ENCODE measurements at regions not wholly inside any gene's neighbourhood (a gene's known extent, or its start where the extent isn't known, plus 50 kb on each side); places are given as distances from the start of the nearest gene placed in this dataset.
"Not testable (repeated sequence)": the region's sequence is repeated elsewhere in the genome, so short reads cannot be mapped to it uniquely, and the experiment has no call there.

DNA sequence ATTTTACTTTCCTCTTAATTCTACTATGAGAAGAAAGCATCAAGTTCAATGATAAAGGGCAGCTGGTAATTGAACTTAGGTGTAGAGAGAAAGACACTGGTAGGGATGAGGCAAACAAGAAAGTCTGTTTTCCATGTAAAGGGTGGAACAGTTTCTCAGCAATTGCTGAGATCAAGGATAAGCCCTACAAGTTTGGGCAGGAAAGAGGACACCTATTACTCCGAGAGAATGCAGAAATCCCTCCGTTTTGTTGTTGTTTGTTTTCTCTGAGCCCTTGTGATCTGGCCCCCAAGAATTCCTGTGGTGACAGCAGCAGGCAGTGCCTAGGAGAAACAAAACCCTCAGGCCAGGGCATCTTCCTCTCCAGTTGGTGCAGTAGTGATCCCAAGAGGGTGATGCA lies 324.7 kb downstream of the SPATA31A6 start:
- not testable (repeated sequence) for H3K27me3 Mint-ChIP-seq (ENCODE audit: low read depth); H3K4me1 Mint-ChIP-seq (ENCODE audit: low read depth); H3K4me3 Mint-ChIP-seq (ENCODE audit: unreplicated experiment); H3K27ac Mint-ChIP-seq (ENCODE audit: unreplicated experiment); H3K9me3 Mint-ChIP-seq (ENCODE audit: low read depth); DNase-seq (ENCODE audit: low spot score); H3K36me3 Mint-ChIP-seq (ENCODE audit: low read depth)

DNA sequence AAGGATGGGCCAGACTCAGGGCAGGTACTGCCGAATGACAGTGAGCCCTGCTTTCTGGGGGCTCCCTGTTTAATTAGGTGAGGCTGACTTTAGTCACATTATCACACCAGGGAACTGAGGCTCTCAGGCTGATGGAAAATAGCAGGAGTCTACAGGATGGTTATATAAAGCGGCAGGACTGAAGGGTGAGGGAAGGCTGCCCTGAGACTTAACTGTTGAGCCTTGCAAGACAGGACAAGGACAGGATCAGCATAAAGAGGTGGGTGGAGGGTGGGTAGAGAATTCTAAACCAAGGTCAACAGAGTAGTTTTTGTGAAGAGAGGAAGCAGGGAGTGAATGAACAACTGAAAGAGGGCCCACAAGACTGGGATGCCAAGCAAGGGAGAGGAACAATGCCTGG lies 330.1 kb downstream of the SPATA31A6 start:
- H3K4me3 Mint-ChIP-seq (ENCODE audit: unreplicated experiment) = not testable (repeated sequence)

DNA sequence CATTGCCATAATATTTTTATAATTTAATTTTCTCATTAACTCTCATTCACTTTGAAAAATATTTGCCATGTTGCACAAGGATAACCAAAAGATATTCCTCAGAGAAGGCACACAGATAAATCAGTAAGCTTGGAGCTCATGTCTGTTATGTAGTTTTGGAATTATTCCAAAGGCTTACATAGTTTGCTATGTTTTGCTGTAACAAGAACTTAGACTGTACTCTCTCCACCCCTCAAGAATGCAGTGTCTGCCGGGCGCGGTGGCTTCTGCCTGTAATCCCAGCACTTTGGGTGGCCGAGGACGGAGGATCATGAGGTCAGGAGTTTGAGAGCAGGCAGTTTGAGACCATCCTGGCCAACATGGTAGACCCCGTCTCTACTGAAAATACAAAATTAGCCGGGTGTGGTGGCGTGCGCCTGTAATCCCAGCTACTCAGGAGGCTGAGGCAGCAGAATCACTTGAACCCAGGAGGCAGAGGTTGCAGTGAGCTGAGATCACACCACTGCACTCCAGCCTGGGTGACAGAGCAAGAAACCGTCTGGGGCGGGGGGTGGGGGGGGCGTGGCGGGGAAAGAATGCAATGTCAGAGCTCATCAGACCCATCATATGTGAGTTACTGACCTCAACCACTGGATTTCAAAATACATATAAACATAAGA lies 351.0 kb downstream of the SPATA31A6 start:
- H3K4me1 Mint-ChIP-seq (ENCODE audit: low read depth) = peaks cover 11% of the 10 kb centered on the region

More for the DNA sequence above, 330.1 kb downstream of the SPATA31A6 start:
- H3K36me3 Mint-ChIP-seq (ENCODE audit: low read depth); H3K4me1 Mint-ChIP-seq (ENCODE audit: low read depth); H3K27me3 Mint-ChIP-seq (ENCODE audit: low read depth); DNase-seq (ENCODE audit: low spot score); H3K9me3 Mint-ChIP-seq (ENCODE audit: low read depth); H3K27ac Mint-ChIP-seq (ENCODE audit: unreplicated experiment): not testable (repeated sequence)

DNA sequence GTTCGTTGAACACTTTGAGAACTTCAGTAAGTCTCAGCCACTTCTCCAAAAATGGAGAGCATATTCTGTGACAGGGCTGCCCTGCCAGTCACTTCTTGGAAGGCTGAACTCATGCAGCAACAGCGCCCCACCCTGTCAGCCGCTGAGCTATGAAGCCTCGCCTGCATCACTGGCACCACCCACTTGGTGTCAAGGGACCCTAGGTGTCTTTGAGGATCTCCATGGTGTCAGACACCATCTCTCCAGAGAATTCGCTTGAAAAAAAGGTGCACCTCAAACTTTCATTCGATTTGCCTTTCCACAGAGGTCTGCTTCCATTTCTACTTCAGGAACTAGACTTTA lies 351.5 kb downstream of the SPATA31A6 start:
- H3K4me3 Mint-ChIP-seq (ENCODE audit: unreplicated experiment); H3K27me3 Mint-ChIP-seq (ENCODE audit: low read depth); H3K9me3 Mint-ChIP-seq (ENCODE audit: low read depth); H3K27ac Mint-ChIP-seq (ENCODE audit: unreplicated experiment); DNase-seq (ENCODE audit: low spot score); H3K36me3 Mint-ChIP-seq (ENCODE audit: low read depth): not testable (repeated sequence)
- peaks cover 11% of the 10 kb centered on the region for H3K4me1 Mint-ChIP-seq (ENCODE audit: low read depth)
- TF ChIP-seq, protein P1, sequence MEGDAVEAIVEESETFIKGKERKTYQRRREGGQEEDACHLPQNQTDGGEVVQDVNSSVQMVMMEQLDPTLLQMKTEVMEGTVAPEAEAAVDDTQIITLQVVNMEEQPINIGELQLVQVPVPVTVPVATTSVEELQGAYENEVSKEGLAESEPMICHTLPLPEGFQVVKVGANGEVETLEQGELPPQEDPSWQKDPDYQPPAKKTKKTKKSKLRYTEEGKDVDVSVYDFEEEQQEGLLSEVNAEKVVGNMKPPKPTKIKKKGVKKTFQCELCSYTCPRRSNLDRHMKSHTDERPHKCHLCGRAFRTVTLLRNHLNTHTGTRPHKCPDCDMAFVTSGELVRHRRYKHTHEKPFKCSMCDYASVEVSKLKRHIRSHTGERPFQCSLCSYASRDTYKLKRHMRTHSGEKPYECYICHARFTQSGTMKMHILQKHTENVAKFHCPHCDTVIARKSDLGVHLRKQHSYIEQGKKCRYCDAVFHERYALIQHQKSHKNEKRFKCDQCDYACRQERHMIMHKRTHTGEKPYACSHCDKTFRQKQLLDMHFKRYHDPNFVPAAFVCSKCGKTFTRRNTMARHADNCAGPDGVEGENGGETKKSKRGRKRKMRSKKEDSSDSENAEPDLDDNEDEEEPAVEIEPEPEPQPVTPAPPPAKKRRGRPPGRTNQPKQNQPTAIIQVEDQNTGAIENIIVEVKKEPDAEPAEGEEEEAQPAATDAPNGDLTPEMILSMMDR (IDR thresholded peaks at IDR 0.05) = peak; percentile 55

More for the DNA sequence above, 351.0 kb downstream of the SPATA31A6 start:
- DNase-seq (ENCODE audit: low spot score); H3K4me3 Mint-ChIP-seq (ENCODE audit: unreplicated experiment); H3K27me3 Mint-ChIP-seq (ENCODE audit: low read depth); H3K36me3 Mint-ChIP-seq (ENCODE audit: low read depth); H3K9me3 Mint-ChIP-seq (ENCODE audit: low read depth): not testable (repeated sequence)
- H3K27ac Mint-ChIP-seq (ENCODE audit: unreplicated experiment) = peak overlapping the region; percentile 80

DNA sequence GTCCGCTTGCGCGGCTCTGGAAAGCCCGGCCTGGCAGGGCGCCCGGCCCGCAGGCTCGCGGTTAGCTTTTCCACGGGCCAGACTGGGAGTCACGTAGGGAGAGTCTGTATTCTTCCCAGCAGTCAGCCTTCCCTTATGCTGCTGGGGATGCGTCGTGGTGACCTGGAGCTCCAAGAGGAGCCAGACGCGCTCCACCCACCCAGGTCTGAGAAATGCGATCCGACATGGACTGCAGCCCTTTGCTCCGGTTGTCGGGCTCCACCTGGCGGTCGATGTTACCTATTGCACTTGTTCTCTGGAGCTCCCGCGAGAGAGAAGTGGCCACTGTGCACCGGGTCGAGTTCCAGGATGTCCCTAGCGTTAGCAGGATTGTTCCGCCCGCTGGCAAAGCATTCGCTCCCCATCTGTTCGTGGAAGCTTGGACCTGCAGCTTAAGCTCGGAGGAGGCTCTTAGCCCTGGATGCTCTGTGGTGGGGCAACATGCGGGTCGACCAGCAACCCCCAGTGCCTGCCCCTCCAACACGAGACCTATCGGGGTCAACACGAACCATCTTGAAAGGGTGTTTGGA lies 367.4 kb downstream of the SPATA31A6 start:
- H3K27ac Mint-ChIP-seq (ENCODE audit: unreplicated experiment); DNase-seq (ENCODE audit: low spot score); H3K36me3 Mint-ChIP-seq (ENCODE audit: low read depth); H3K9me3 Mint-ChIP-seq (ENCODE audit: low read depth); H3K4me1 Mint-ChIP-seq (ENCODE audit: low read depth); H3K4me3 Mint-ChIP-seq (ENCODE audit: unreplicated experiment); H3K27me3 Mint-ChIP-seq (ENCODE audit: low read depth): not testable (repeated sequence)
- TF ChIP-seq, protein P1 (IDR thresholded peaks at IDR 0.05) = peak; percentile 66

DNA sequence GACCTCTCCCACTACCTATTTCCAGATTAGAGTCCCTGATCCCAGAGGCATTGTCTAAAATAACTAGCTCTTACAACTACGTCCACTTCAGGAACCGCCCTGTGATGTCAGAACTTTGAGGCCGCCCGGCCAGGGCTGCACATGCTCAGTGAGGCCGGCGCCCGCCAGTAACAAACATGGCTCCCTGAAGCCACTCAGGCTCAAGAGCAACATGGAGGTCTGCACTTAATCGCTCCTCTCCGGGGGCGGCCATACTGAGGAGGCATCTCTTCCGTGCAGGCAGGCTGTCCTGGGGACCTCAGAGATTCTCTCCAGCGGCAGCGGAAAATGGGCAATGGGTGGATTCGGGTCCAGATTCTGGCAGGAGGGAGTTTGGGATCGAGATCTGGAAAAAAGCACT lies 385.1 kb downstream of the SPATA31A6 start:
- not testable (repeated sequence) for H3K27me3 Mint-ChIP-seq (ENCODE audit: low read depth); H3K36me3 Mint-ChIP-seq (ENCODE audit: low read depth); H3K9me3 Mint-ChIP-seq (ENCODE audit: low read depth); H3K27ac Mint-ChIP-seq (ENCODE audit: unreplicated experiment); DNase-seq (ENCODE audit: low spot score); H3K4me1 Mint-ChIP-seq (ENCODE audit: low read depth); H3K4me3 Mint-ChIP-seq (ENCODE audit: unreplicated experiment)

DNA sequence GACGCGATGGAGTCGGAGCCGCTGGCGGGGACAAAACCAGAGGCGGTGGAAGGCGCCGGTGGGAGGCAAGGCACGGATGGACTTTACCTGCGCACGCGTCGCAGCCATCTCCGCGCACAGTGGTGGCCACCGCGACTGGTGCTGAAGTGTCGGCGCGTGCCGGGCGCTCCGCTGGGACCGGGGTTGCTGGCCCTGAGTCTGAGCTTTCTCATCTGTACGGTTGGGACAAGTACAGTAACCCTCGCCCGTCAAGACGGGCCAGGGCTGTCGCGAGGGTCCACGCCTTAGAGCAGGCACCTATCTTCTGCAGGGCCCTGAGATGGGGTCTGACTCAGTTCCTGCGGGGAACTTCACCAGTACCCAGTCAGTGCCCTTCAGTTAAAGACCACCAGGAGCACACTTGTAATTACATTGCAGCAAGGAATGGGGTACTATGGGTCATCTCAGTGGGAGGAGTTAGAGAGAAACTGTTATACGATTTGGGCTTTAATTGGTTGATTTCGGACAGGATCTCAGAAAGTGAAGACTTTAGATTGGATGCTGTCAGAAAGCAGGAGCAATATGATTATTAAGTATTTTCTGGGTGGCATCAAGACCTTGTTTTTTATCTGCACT lies 385.6 kb downstream of the SPATA31A6 start:
- DNase-seq (ENCODE audit: low spot score) = peak; percentile 13
- H3K4me3 Mint-ChIP-seq (ENCODE audit: unreplicated experiment); H3K9me3 Mint-ChIP-seq (ENCODE audit: low read depth); H3K27me3 Mint-ChIP-seq (ENCODE audit: low read depth); H3K36me3 Mint-ChIP-seq (ENCODE audit: low read depth); H3K27ac Mint-ChIP-seq (ENCODE audit: unreplicated experiment); H3K4me1 Mint-ChIP-seq (ENCODE audit: low read depth): not testable (repeated sequence)

DNA sequence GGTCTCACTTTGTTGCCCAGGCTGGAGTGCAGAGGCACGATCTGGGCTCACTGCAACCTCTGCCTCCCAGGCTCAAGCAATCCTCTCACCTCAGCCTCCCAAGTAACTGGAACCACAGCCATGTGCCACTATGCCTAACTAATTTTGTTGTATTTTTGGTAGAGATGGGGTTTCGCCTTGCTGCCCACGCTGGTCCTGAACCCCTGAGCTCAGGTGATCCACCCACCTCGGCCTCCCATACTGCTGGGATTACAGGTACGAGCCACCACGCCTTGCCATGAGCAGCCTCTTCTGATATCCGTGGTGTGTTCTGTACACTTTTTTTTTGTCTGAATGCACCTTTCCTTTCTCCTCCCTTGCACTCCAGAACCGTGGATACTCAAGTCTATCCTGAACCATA lies 394.4 kb downstream of the SPATA31A6 start:
- not testable (repeated sequence) for H3K36me3 Mint-ChIP-seq (ENCODE audit: low read depth); H3K4me1 Mint-ChIP-seq (ENCODE audit: low read depth); H3K27me3 Mint-ChIP-seq (ENCODE audit: low read depth); H3K9me3 Mint-ChIP-seq (ENCODE audit: low read depth); H3K4me3 Mint-ChIP-seq (ENCODE audit: unreplicated experiment); H3K27ac Mint-ChIP-seq (ENCODE audit: unreplicated experiment); DNase-seq (ENCODE audit: low spot score)
